Heart left ventricle (tissue), 13 donors: ENCODE measurements at regions not wholly inside any gene's neighbourhood (a gene's known extent, or its start where the extent isn't known, plus 50 kb on each side); places are given as distances from the start of the nearest gene placed in this dataset.

Experiments
- CTCF ChIP-seq, 12 donors: fragments of 200-600 bp; sonication (generic) in 4 of 12; IDR thresholded peaks; one replicate each; pipeline versions ENCODE4 v1.5.0 to v1.8.0; 2018 to 2022; ENCODE audit warnings: antibody characterized with exemption in 12 of 12, mild to moderate bottlenecking in 5 of 12
- POLR2A ChIP-seq, 2 donors: fragments of 450-650 bp; IDR thresholded peaks; one replicate each; pipeline ENCODE4 v1.6.1; 2017; ENCODE audit warnings: antibody characterized with exemption in 2 of 2, mild to moderate bottlenecking in 2 of 2, moderate library complexity in 2 of 2
- donor health status: ischemic (EF 13 %, LVEDD 7.1; RV severe dilation, severe dysfunction).
- donor health status: DM: no; HTN: yes; CAD: no.
- donor health status: DM: no; HTN: no; CAD: no.
- donor health status: ischemic (EF 25% LVEDD 6.9; RV normal size, moderate dysfunction).
- donor health status: ischemic (EF 25% LVEDD 5.7; RV mildly dilated, moderate dysfunction).
- donor health status: ischemic (EF 35%, LVEDD 5.7; RV mildly dilated, moderate dysfunction).
- donor health status: nonischemic (EF 11% LVEDD 7.7; RV severe dilation, severe dysfunction).
- donor health status: DM: yes; HTN: yes; CAD: no.
- donor health status: PGD.
- donor health status: ischemic (EF 29% LVEDD 5.4; RV normal size, mild dysfunction).
- donor health status: nonischemic (EF 23%, LVEDD 6.1; RV moderate dilation, normal function).

- TF ChIP-seq CTCF (IDR thresholded peaks at IDR 0.05) (no peak), POLR2A (IDR thresholded peaks at IDR 0.05) (no peak)
Measured at GRCh38 chr20:7503501-7503900, 436.8 kb downstream of the HAO1 start.
